Cerebellar cortex (tissue), 1 donor: ENCODE measurements at regions not wholly inside any gene's neighbourhood (a gene's known extent, or its start where the extent isn't known, plus 50 kb on each side); places are given as distances from the start of the nearest gene placed in this dataset.

Source experiments
- DNase-seq: peaks from one replicate; pipeline ENCODE4 v3.0.0-alpha.2; 2015; ENCODE audit warnings: low spot score

GRCh38 chr4:11485926-11486325, 57.2 kb upstream of the HS3ST1 start:
- no peak for DNase-seq

DNA sequence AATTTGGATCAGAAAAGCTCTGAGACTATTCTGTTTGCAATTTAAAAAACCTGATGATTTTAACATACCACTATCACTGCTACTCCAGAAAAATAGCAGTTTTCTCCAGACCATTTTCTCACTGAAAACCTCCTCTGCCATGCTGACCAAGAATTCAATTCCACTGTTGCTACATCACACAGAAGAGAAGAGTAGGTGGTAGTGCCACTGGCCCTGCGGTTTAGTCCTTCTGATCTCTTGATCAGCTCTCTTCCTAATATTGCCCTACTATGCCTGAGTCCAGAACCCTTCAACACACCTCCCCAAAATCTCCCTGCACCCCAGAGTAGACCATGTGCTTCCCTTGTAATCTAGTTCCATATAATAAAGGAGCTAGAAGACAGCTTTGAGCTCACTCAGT, 55.8 kb upstream of the HS3ST1 start:
- no peak for DNase-seq

GRCh38 chr4:11483046-11483445, 54.4 kb upstream of the HS3ST1 start:
- DNase-seq: no peak

- no peak for DNase-seq
Measured at GRCh38 chr4:11480683-11481082, 52.0 kb upstream of the HS3ST1 start.
